ENCODE measurements at regions not wholly inside any gene's neighbourhood (a gene's known extent, or its start where the extent isn't known, plus 50 kb on each side); places are given as distances from the start of the nearest gene placed in this dataset.

- TF ChIP-seq JUN (CRISPR knock-in tag; IDR thresholded peaks at IDR 0.05) (no peak), ATF3 (CRISPR knock-in tag; conservative IDR thresholded peaks at IDR 0.05) (no peak), FOXJ3 (CRISPR knock-in tag; IDR thresholded peaks at IDR 0.05; ENCODE audit: borderline replicate concordance) (no peak), CTCF (IDR thresholded peaks at IDR 0.05) (no peak), USF2 (CRISPR knock-in tag; IDR thresholded peaks at IDR 0.05) (no peak), MAX (CRISPR knock-in tag; IDR thresholded peaks at IDR 0.05) (no peak), SMAD3 (CRISPR knock-in tag; IDR thresholded peaks at IDR 0.05; ENCODE audit: borderline replicate concordance) (no peak), ATF2 (CRISPR knock-in tag; IDR thresholded peaks at IDR 0.05; ENCODE audit: borderline replicate concordance, low read depth) (no peak), HMGXB4 (CRISPR knock-in tag; IDR thresholded peaks at IDR 0.05) (no peak), ZBTB21 (CRISPR knock-in tag; IDR thresholded peaks at IDR 0.05; ENCODE audit: borderline replicate concordance) (no peak)
Measured at GRCh38 chr5:117380316-117380715, 805.7 kb upstream of the SEMA6A start.
